GM19372 (cell line): ENCODE measurements at regions not wholly inside any gene's neighbourhood (a gene's known extent, or its start where the extent isn't known, plus 50 kb on each side); places are given as distances from the start of the nearest gene placed in this dataset.
"Not testable (repeated sequence)": the region's sequence is repeated elsewhere in the genome, so short reads cannot be mapped to it uniquely, and the experiment has no call there.

Experiments
- ATAC-seq: cut with Tn5 transposase; IDR thresholded peaks from one replicate; pipeline ENCODE4 v1.9.1; 2021; ENCODE audit warnings: mild to moderate bottlenecking, low read depth, moderate library complexity; ENCODE audit not compliant: unreplicated experiment

DNA sequence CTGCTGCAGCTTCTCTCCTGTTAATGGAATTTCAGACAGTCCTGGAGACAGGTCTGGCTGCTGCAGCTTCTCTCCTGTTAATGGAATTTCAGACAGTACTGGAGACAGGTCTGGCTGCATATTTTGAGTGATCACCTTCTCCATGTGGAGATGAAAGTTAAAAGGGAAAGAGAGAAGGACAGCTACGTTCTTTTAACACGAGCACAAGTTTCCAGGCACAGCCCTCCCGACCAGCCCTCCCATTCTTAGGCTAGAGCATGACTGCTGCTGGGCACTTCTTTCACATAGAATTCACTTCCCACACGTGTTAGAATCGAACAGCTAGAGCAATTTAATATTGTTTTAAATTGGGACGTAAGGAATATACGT is 133.3 kb upstream of the DMRT1 start:
- no peak for ATAC-seq

DNA sequence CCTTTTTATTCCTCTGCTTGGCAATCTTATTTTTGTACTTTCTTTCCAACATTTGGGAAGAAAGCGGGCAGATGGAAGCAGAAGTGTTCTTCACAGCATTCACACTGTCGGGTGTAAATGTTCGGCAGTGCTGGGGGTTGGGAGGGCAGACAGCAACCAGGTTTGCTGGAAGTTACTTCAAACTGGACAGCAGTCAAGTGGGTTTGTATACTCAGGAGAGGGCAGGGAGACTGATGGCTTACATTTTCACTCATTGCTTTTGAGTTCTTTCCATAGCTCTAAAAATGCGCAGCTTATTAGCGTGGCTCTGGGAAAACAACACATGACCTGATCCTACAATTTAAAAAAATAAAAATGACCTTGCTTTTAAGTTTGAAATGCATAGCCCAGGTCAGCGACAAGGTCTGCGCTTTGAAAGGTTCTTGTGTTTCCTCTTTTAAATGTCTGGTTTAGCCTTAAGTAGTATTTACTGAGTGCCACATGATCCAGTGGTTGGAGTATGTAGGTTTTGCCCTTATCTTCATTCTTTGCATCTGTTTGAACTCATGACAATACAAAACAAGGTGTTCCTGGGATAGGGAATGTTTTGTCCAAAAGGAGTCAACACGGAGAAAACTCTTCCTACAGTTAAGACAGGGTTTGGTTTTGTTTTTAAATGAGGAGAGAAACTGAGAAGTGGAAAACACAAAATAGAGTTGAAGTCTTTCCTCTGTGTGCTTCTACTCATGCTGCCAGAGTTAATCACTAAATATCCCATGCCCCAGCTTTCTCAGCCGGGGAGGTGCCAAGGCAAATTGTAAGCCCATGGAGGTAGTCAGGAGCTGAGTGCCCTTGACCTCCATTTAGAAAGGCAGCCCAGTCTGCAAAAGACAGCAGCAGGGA is 132.7 kb upstream of the DMRT1 start:
- no peak for ATAC-seq

DNA sequence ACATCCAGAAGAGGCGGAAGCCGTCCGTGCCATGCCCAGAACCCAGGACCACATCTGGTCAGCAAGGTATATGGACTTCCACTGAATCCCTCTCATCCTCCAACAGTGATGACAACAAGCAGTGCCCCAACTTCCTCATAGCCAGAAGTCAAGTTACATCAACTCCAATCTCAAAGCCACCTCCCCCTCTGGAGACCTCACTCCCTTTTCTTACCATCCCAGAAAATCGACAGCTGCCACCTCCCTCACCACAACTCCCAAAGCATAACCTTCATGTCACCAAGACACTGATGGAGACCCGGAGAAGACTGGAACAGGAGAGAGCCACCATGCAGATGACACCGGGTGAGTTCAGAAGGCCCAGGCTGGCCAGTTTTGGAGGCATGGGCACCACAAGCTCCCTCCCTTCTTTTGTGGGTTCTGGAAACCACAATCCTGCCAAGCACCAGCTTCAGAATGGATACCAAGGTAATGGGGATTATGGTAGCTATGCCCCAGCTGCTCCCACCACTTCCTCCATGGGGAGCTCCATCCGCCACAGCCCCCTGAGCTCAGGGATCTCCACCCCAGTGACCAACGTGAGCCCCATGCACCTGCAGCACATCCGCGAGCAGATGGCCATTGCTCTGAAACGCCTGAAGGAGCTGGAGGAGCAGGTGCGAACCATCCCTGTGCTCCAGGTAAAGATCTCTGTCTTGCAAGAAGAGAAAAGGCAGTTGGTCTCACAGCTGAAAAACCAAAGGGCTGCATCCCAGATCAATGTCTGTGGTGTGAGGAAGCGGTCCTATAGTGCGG is 130.3 kb upstream of the DMRT1 start:
- ATAC-seq: no peak

DNA sequence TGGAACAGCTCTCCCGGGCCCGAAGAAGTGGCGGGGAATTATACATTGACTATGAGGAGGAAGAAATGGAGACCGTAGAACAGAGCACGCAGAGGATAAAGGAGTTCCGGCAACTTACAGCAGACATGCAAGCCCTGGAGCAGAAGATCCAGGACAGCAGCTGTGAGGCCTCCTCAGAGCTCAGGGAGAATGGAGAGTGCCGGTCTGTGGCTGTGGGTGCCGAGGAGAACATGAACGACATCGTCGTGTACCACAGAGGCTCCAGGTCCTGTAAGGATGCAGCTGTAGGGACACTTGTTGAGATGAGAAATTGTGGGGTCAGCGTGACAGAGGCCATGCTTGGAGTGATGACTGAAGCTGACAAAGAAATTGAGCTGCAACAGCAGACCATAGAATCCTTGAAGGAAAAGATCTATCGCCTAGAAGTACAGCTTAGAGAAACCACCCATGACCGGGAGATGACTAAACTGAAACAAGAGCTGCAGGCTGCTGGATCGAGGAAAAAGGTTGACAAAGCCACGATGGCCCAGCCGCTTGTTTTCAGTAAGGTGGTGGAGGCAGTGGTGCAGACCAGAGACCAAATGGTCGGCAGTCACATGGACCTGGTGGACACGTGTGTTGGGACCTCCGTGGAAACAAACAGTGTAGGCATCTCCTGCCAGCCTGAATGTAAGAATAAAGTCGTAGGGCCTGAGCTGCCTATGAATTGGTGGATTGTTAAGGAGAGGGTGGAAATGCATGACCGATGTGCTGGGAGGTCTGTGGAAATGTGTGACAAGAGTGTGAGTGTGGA is 129.5 kb upstream of the DMRT1 start:
- ATAC-seq: no peak

DNA sequence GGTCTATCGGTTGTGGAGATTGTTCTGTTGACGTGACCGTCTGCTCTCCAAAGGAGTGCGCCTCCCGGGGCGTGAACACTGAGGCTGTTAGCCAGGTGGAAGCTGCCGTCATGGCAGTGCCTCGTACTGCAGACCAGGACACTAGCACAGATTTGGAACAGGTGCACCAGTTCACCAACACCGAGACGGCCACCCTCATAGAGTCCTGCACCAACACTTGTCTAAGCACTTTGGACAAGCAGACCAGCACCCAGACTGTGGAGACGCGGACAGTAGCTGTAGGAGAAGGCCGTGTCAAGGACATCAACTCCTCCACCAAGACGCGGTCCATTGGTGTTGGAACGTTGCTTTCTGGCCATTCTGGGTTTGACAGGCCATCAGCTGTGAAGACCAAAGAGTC is 128.9 kb upstream of the DMRT1 start:
- no peak for ATAC-seq

DNA sequence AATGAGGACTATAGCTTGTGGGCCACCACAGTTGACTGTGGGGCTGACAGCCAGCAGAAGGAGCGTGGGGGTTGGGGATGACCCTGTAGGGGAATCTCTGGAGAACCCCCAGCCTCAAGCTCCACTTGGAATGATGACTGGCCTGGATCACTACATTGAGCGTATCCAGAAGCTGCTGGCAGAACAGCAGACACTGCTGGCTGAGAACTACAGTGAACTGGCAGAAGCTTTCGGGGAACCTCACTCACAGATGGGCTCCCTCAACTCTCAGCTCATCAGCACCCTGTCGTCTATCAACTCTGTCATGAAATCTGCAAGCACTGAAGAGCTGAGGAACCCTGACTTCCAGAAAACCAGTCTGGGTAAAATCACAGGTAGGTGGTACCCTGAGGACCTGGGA is 128.4 kb upstream of the DMRT1 start:
- no peak for ATAC-seq

DNA sequence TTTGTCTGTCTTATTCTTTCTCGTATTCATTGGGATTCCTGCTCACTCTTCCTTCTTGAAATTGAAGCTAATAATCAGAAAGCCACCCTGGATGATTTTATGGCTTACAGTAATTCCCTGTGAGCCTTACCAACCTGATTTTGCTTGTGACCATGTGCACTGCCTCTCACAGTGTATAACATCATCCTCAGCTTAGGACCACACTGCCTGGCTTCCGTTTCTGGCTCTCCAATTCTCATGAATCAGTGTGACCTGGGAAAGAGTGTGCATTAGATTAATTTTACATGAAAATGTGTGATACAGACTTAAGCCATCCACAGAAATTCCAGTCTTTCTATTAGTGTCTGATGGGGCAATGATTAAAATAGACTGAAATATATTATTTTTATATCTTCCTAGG is 126.8 kb upstream of the DMRT1 start:
- no peak for ATAC-seq

DNA sequence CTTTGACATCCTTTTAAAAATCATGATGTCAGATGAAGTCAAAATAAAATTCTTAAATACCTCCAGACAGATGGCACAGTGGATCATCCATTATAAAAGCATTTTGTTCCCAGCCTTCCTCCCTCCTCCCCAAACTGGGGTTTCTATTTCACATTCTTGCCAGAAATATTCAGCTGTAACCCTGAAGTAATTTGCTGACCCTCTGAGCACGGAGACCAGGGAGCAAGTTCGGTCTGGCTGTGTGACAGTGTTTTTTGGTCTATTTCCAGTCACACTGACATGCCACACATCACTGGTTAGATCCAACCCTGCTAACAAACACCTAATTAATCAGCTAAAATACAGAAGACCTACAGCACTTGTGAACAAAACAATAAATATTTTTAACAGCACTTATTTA is 126.2 kb upstream of the DMRT1 start:
- no peak for ATAC-seq

DNA sequence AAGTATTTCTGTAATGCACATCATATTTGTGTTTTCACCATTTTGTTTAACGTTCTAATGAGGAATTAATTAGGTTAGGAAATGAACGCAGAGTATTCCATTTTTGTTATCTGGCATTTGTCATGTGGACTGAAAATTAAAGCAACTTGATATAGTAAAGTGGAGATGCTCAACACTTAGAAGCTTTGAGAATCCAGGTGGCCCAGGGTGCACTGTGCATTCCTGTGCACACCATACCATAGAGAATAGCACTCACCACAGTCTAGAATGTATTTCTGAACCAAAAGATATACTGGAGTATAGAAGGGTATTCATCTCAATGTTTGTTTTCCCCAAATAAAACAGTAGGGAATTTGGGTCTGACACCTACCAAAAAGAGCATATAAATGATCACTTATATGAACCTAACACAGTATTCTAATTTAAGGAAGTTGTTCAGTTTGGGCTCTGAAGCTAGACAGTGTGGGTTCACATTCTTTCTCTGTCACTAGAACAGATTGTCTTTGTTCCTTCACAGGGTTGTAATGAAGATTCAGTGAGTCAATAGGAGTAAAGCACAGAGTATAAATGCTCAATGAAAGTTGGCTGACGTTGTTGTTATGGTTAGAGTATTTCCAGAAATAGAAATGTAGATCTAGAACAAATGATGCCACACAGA is 125.6 kb upstream of the DMRT1 start:
- no peak for ATAC-seq

DNA sequence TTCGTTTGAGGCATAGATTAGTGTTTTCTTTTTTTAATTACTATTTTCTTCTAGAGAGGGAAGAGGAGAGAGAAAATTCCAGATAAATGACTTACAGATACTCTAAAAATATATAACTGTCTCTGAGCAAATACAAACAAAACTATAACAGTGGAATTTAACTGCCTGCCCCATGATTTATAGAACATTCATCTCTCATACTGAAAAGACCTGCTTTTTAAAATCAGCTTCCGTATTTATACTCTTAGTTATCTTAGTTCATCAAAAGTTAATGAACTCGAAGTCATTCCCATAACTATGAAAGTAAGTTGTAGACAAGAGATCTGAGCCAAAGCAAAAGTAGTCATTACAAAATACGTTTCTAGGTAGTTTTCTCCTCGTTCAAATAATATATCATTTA is 123.8 kb upstream of the DMRT1 start:
- ATAC-seq: no peak

DNA sequence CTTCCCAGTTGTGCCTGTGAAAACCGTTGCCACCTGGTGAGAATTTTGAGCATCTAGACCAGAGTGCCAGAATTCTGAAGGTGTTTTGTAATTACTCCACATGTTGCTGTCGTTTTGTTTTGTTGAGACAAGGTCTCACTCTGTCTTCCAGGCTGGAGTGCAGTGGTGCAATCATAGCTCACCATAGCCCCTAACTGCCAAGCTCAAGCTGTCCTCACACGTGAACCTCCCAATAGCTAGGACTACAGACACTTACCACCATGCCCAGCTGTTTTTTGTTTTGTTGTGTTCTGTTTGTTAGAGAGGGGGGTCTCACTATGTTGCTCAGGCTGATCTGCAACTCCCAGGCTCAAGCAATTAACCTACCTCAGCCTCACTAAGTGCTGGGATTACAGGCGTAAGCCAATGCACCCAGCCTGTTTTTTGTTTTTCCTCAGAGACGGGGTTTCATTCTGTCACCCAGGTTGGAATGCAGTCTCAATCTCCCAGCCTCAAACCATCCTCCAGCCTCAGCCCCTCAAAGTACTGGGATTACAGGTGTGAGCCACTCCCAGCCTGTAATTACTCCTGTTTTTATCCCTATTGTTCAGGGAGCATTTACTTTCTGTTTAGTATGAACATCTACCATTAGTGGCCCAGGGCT is 121.1 kb upstream of the DMRT1 start:
- no peak for ATAC-seq

DNA sequence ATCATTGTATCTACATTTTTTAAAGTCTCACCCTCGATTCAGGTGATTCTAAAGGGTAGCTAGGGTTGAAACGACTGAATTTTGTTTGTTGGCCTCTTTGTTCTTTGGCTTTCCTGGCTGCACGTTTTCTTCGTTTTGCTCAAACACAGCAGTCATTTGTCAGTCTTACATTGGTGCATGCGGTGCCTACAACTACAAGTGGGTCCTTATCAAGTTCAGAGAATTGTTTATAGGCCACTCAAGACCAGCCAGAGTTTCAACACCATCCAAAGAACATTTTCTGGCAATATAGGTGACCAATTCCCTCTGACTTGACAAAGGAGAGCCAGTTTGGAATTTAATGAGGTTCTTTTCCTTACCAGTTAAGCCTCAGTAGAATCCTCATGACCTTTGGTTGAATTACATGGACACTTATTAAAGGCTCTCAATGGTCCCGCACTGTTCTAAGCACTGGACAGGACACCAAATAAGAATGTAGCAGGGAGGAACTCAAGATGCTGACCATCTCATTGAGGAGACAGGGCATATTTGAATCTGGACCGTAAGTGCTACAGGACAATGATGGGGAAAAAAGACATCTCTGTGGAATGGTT is 119.0 kb upstream of the DMRT1 start:
- ATAC-seq: no peak

DNA sequence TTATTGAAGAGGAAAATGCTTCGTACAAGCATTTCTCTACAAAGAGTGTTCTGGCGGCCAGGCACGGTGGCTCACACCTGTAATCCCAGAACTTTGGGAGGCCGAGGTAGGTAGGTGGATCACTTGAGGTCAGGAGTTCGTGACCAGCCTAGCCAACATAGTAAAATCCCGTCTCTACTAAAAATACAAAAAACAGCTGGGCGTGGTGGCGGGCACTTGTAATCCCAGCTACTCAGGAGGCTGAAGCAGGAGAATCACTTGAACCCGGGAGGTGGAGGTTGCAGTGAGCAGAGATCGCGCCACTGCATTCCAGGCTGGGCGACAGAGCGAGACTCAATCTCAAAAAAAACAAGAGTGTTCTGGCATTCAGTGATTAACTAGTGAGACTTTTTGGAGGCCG is 117.0 kb upstream of the DMRT1 start:
- not testable (repeated sequence) for ATAC-seq

DNA sequence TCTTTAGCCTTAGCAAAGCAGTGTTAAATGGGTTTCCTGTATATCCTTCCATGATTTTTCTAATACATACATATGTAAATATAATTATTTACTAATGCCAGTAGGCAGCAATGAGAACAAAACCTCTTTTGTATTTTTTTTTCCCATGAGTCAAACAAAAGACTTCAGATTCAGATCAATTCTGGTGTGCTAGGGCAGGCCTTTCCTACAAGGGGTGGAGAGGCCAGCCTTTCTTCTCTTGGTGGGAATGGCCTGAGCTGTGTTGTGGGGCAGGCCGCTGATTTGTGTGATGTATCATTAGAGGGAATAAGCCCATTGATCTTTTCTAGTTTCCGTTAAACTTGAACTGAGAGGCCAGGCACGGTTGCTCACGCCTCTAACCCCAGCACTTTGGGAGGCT is 115.5 kb upstream of the DMRT1 start:
- ATAC-seq: no peak

DNA sequence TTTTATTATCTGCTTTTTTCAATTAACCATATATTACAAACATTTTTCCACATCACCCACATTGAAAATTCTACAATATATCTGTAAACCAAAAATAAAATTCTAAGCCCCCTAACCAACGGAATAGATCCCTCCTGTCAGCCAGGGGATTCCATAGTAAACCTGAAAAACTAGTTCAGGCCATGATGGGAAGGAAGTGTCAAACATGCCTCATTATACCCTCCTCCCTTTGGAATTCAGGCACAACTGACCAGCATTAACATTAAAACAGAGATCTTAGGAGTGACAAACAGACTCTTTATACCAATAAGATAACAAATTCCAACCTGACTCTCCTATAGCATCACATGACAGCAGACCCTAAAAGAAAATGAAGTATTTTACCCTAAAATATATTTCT is 113.7 kb upstream of the DMRT1 start:
- no peak for ATAC-seq

DNA sequence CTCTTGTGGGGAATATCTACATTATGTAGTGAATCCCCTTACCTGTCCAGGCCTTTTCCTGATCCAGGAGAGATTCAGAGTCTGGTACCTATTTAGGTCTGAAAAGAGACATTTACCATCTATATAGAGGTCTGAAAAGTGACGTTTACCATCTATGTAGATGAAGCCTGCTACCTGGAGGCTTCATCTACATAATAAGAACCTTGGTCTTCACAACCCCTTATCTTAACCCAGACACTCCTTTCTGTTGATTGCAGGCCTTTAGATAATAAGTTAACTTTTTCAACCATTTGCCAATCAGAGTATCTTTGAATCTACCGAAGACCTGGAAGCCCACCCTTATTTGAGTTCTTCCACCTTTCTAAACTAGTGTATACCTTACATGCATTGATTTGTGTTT is 113.0 kb upstream of the DMRT1 start:
- ATAC-seq: no peak

DNA sequence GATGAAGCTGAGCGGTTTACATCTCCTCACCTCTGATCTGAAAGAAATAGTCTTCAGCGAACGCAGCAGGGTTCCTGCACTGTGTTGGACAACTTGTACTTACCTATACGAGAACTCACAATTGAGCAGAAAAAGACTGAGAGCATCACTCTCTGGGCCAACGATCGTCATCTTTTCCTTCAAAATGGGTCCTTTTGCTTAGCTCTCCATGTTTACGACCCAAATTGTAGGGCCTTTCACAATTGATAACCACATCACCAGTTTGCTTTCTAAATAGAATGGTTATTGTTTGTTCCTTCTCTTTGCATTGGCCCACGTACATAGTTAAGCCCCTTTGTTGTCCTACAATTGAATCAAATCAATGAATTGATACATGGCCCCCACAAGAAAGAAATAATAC is 110.0 kb upstream of the DMRT1 start:
- no peak for ATAC-seq

DNA sequence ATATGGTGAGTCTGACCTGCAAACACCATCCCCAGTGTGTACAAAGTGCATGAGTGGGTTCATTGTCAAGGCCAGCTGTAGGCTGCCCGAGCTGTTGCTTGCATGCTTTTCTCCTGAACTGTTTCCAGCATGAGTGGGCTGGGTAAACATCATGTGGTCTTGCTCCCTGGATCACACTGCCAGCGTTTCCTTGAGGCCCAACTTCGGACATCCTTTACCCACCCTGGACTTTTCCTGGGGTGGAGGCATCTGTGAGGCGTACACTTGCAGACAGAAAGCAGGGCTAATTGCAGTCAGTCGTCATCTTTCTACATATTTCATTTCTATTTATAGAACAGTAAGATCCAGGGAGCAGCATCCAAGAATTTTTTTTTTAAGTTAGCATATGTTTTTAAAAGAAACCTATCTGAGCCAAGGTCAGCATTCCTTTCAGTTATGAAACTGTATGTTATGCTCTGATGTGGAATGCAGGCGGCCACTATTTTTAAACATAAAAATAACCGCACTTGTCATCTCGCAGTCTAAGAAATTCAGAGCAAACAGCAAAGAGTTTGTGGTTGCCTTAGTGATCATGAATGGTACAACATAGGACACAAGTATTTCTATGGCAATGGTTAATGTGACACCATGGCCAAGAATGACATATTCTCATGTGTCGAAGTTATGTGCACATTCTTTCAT is 106.5 kb upstream of the DMRT1 start:
- ATAC-seq: no peak

DNA sequence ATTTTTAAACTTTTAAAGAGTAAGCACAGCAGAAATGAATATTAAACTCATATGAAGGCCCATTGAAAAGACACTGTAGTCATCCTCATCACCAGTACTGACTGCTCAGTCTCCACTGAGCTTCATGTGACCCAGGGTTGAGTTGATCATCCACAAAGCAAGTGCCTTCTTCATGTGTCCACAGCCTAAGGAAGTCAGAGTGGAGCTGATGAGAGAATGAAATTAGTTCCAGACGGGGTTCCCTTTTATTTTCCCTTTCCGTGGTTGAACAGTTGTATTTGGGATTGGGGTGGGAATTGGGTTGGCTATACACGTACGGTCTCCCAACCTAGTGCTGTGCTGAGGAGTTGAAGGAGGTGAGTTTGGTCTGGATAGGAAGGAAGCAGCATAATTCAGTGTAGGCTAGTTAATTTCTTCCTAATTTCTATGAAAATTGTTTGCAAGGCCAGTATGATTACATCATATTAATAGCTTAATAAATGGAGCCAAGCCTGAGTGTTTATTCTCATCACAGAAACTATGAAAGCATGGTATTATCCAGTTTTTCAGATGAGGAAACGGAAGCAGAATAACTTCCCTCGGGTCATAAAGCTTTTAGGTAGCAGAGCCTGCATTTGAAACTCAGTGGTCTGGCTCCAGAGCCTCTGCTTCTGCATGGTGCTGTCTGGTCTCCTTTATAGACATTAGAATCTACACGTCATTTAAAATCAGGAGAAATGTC is 103.9 kb upstream of the DMRT1 start:
- ATAC-seq: no peak
